LNCAP (cell line): ENCODE measurements at regions not wholly inside any gene's neighbourhood (a gene's known extent, or its start where the extent isn't known, plus 50 kb on each side); places are given as distances from the start of the nearest gene placed in this dataset.

Experiments used
- CTCF ChIP-seq: fragments of 450-650 bp; IDR thresholded peaks from 2 replicates; pipeline ENCODE4 v1.5.1; 2017; ENCODE audit warnings: mild to moderate bottlenecking

GRCh38 chr12:66902020-66902419 lies 223.1 kb upstream of the GRIP1 start:
- TF ChIP-seq CTCF: no peak

DNA sequence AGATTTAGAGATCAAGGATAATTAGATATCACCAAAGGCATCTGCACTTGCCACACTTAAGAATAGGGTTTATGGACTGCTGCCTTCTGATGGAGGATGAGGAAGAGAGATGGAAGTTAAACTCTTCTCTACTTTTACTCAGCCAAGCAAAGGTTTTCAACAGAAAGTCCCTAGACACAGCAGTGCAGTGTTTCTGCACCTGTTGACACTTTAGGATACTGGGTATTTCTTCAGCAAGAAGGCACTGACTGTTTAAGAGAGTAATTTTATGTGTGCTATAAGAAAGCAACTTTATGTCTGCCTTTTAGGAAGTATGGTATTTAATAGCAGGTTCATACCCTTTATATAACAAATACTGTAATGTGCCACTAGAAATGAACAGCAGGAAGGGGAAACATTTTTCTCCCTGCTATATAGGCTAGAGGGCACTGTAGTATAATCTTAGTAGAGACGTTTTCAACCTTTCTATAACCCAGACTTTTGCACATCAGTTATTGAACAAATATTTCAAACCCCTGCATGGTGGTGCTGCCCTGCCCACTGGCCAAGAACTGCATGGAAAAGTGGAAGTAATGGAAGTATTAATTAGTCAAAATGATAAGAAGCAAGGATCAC lies 225.0 kb upstream of the GRIP1 start:
- no peak; the same call in 1 of the 2 replicates for TF ChIP-seq CTCF

DNA sequence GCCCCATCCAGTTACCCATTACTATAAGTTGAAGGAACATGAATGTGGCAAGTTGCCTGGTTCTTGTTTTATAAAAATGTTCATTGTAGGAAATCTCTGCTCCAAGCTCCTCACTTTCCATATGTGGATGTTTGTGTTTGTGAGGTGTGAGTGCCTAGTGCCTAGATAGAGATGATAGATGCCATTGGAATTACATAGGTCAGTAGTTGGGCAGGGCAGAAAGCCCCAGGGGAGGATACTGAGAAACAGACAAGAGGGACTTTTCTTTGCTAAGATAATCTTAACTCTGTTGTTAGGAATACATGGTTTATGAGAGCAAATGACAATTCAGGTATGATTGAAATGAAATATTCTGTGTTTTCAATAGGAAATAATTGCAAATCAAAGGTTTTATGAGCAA lies 226.3 kb upstream of the GRIP1 start:
- TF ChIP-seq CTCF: no peak

DNA sequence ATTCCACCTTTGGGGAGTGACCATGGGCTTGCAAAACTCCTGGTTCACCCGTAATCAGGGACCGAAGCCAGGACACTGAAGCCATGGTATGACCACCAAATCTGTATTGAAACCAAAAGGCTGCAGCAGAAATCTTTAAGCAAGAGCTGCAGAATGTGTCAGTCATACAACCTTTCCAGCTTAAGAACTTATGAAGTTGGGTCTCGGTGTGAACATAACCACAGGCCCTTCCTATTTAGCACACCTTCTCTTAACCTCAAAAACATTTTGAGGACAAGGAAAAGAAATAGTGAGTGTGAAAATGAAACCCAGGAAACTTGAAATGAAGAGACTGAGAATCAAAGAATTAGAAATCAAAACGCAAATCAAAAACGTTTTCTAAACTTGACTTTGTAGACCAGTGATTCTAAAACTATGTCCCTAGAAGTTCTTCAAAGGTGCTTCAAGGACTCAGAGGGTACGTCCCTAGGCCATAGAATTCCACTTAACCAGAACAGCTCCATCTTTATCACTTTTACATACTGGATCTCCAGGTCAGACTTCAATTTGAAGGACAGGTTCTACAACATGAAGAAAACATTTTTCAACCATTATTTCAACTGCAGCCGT lies 231.6 kb upstream of the GRIP1 start:
- no peak for TF ChIP-seq CTCF

- TF ChIP-seq CTCF: no peak
These were observed 236.5 kb upstream of the GRIP1 start for GRCh38 chr12:66915306-66915904.

- TF ChIP-seq CTCF: no peak
These were observed 237.3 kb upstream of the GRIP1 start for GRCh38 chr12:66916189-66916588.

GRCh38 chr12:66919466-66919865 lies 240.6 kb upstream of the GRIP1 start:
- no peak for TF ChIP-seq CTCF
